Subcutaneous abdominal adipose tissue (tissue), 5 donors: ENCODE measurements at regions not wholly inside any gene's neighbourhood (a gene's known extent, or its start where the extent isn't known, plus 50 kb on each side); places are given as distances from the start of the nearest gene placed in this dataset.

Experiments
- H3K27ac ChIP-seq: one replicate; pipeline ENCODE4 v1.7.0; 2013; ENCODE audit warnings: low read depth, mild to moderate bottlenecking, inconsistent platforms, low read length, moderate library complexity
- H3K27me3 ChIP-seq, 5 donors: one replicate each; pipeline ENCODE4 v1.7.0; 2013; ENCODE audit warnings: low read length in 5 of 5, inconsistent platforms in 1 of 5; ENCODE audit not compliant: control insufficient read depth in 5 of 5, insufficient read depth in 4 of 5
- H3K36me3 ChIP-seq, 5 donors: one replicate each; pipeline ENCODE4 v1.7.0; 2013; ENCODE audit warnings: low read length in 5 of 5; ENCODE audit not compliant: control insufficient read depth in 5 of 5, insufficient read depth in 5 of 5
- H3K4me1 ChIP-seq, 5 donors: one replicate each; pipeline ENCODE4 v1.7.0; 2013; ENCODE audit warnings: low read length in 5 of 5, mild to moderate bottlenecking in 3 of 5, moderate library complexity in 1 of 5; ENCODE audit not compliant: control insufficient read depth in 5 of 5, insufficient read depth in 5 of 5
- H3K4me3 ChIP-seq, 5 donors: one replicate each; pipeline ENCODE4 v1.7.0; 2013; ENCODE audit warnings: low read length in 5 of 5, low read depth in 1 of 5
- H3K9ac ChIP-seq, 5 donors: one replicate each; pipeline ENCODE4 v1.7.0; 2013; ENCODE audit warnings: low read length in 5 of 5, mild to moderate bottlenecking in 4 of 5, moderate library complexity in 3 of 5
- H3K9me3 ChIP-seq, 5 donors: one replicate each; pipeline ENCODE4 v1.7.0; 2013; ENCODE audit warnings: low read length in 5 of 5; ENCODE audit not compliant: control insufficient read depth in 5 of 5
- donor health status: healthy.
- donor health status: healthy.
- donor health status: healthy.
- donor health status: healthy.
- donor health status: healthy.

- H3K9ac ChIP-seq, result no peak overlapping the region
- peaks cover 0 to 5% (median 0%) of the 10 kb centered on the region in 5 donors for H3K9me3 ChIP-seq
- no peak overlapping the region for H3K4me3 ChIP-seq
- H3K27me3 ChIP-seq, result no peaks in the 10 kb centered on the region
- peaks cover 3 to 17% (median 5%) of the 10 kb centered on the region in 5 donors for H3K4me1 ChIP-seq
- no peak overlapping the region for H3K27ac ChIP-seq
- no peaks in the 10 kb centered on the region for H3K36me3 ChIP-seq
Measured at GRCh38 chr5:4698596-4698995, 441.5 kb upstream of the ADAMTS16 start.

- Histone ChIP-seq H3K4me3 (peak overlapping the region in 3 of 5 donors; percentile 18 to 55 (median 30)), H3K27ac (peak overlapping the region; percentile 35), H3K9ac (peak overlapping the region in 2 of 5 donors; percentile 11 to 56), H3K9me3 (peaks cover 0 to 5% (median 0%) of the 10 kb centered on the region in 5 donors), H3K4me1 (peaks cover 3 to 17% (median 5%) of the 10 kb centered on the region in 5 donors), H3K36me3 (no peaks in the 10 kb centered on the region), H3K27me3 (no peaks in the 10 kb centered on the region)
Measured at GRCh38 chr5:4699592-4699991, 440.5 kb upstream of the ADAMTS16 start.

- Histone ChIP-seq H3K4me3 (peak overlapping the region in 3 of 5 donors; percentile 18 to 55 (median 30)), H3K36me3 (no peaks in the 10 kb centered on the region), H3K4me1 (peaks cover 3 to 17% (median 5%) of the 10 kb centered on the region in 5 donors), H3K9me3 (peaks cover 0 to 5% (median 0%) of the 10 kb centered on the region in 5 donors), H3K27ac (peak overlapping the region; percentile 35), H3K27me3 (no peaks in the 10 kb centered on the region), H3K9ac (peak overlapping the region in 2 of 5 donors; percentile 51 to 56)
Measured at GRCh38 chr5:4700069-4700468, 440.1 kb upstream of the ADAMTS16 start.

GRCh38 chr5:4700871-4701270 lies 439.3 kb upstream of the ADAMTS16 start:
- Histone ChIP-seq H3K9me3 (peaks cover 0 to 5% (median 0%) of the 10 kb centered on the region in 5 donors), H3K9ac (no peak overlapping the region), H3K4me1 (peaks cover 3 to 17% (median 5%) of the 10 kb centered on the region in 5 donors), H3K36me3 (no peaks in the 10 kb centered on the region), H3K27ac (no peak overlapping the region), H3K27me3 (no peaks in the 10 kb centered on the region), H3K4me3 (no peak overlapping the region)

- H3K9ac ChIP-seq, result no peak overlapping the region
- no peak overlapping the region for H3K4me3 ChIP-seq
- H3K4me1 ChIP-seq, result peaks cover 3 to 17% (median 5%) of the 10 kb centered on the region in 5 donors
- no peak overlapping the region for H3K27ac ChIP-seq
- no peaks in the 10 kb centered on the region for H3K9me3 ChIP-seq
- H3K27me3 ChIP-seq, result no peaks in the 10 kb centered on the region
- no peaks in the 10 kb centered on the region for H3K36me3 ChIP-seq
Measured at GRCh38 chr5:4703931-4704458, 436.1 kb upstream of the ADAMTS16 start.

- no peak overlapping the region for H3K4me3 ChIP-seq
- no peak overlapping the region for H3K9ac ChIP-seq
- H3K27ac ChIP-seq, result no peak overlapping the region
- no peaks in the 10 kb centered on the region for H3K36me3 ChIP-seq
- peaks cover 0 to 12% (median 3%) of the 10 kb centered on the region in 5 donors for H3K4me1 ChIP-seq
- no peaks in the 10 kb centered on the region for H3K27me3 ChIP-seq
- H3K9me3 ChIP-seq, result peaks cover 0 to 3% (median 0%) of the 10 kb centered on the region in 5 donors
Measured at GRCh38 chr5:4704951-4705350, 435.2 kb upstream of the ADAMTS16 start.

GRCh38 chr5:4716781-4717180 lies 423.3 kb upstream of the ADAMTS16 start:
- Histone ChIP-seq H3K9ac (no peak overlapping the region), H3K4me1 (peaks cover 0 to 3% (median 0%) of the 10 kb centered on the region in 5 donors), H3K27me3 (no peaks in the 10 kb centered on the region), H3K4me3 (no peak overlapping the region), H3K27ac (no peak overlapping the region), H3K9me3 (no peaks in the 10 kb centered on the region), H3K36me3 (no peaks in the 10 kb centered on the region)

GRCh38 chr5:4717446-4717845 lies 422.7 kb upstream of the ADAMTS16 start:
- no peaks in the 10 kb centered on the region for H3K27me3 ChIP-seq
- no peak overlapping the region for H3K9ac ChIP-seq
- no peaks in the 10 kb centered on the region for H3K9me3 ChIP-seq
- H3K4me3 ChIP-seq, result no peak overlapping the region
- H3K36me3 ChIP-seq, result no peaks in the 10 kb centered on the region
- no peak overlapping the region for H3K27ac ChIP-seq
- H3K4me1 ChIP-seq, result peaks cover 0 to 3% (median 0%) of the 10 kb centered on the region in 5 donors

- H3K4me1 ChIP-seq, result peaks cover 0 to 3% (median 0%) of the 10 kb centered on the region in 5 donors
- no peaks in the 10 kb centered on the region for H3K36me3 ChIP-seq
- H3K9me3 ChIP-seq, result no peaks in the 10 kb centered on the region
- H3K27me3 ChIP-seq, result no peaks in the 10 kb centered on the region
- H3K27ac ChIP-seq, result no peak overlapping the region
- H3K9ac ChIP-seq, result no peak overlapping the region
- no peak overlapping the region for H3K4me3 ChIP-seq
Measured at GRCh38 chr5:4720831-4721230, 419.3 kb upstream of the ADAMTS16 start.

- H3K4me3 ChIP-seq, result no peak overlapping the region
- H3K4me1 ChIP-seq, result peaks cover 0 to 3% (median 0%) of the 10 kb centered on the region in 5 donors
Measured at GRCh38 chr5:4722886-4723285, 417.2 kb upstream of the ADAMTS16 start.

More at GRCh38 chr5:4722886-4723285, 417.2 kb upstream of the ADAMTS16 start:
- Histone ChIP-seq H3K36me3 (no peaks in the 10 kb centered on the region), H3K9ac (no peak overlapping the region), H3K27ac (no peak overlapping the region), H3K9me3 (no peaks in the 10 kb centered on the region), H3K27me3 (no peaks in the 10 kb centered on the region)
